NT2/D1 (cell line): ENCODE measurements at regions not wholly inside any gene's neighbourhood (a gene's known extent, or its start where the extent isn't known, plus 50 kb on each side); places are given as distances from the start of the nearest gene placed in this dataset.

Experiments
- SUZ12 ChIP-seq: IDR thresholded peaks from 2 replicates; pipeline ENCODE4 v1.6.1; 2011; ENCODE audit not compliant: insufficient read length, insufficient read depth; ENCODE audit errors: extremely low read depth
- YY1 ChIP-seq: IDR thresholded peaks from 2 replicates; pipeline ENCODE4 v1.6.1; 2011; ENCODE audit not compliant: insufficient read length, insufficient read depth
- ZNF274 ChIP-seq: IDR thresholded peaks from 2 replicates; pipeline ENCODE4 v1.6.1; 2011; ENCODE audit warnings: mild to moderate bottlenecking, low read depth, low read length

- no peak for TF ChIP-seq SUZ12
- no peak for TF ChIP-seq YY1
- no peak for TF ChIP-seq ZNF274
These were observed 238.8 kb downstream of the MRPL39 start for GRCh38 chr21:25368531-25368930.
